GM12878 (cell line): ENCODE measurements at regions not wholly inside any gene's neighbourhood (a gene's known extent, or its start where the extent isn't known, plus 50 kb on each side); places are given as distances from the start of the nearest gene placed in this dataset.

Experiments used
- HCFC1 ChIP-seq: fragments of 150-350 bp; IDR thresholded peaks from 2 replicates; pipeline ENCODE4 v1.6.1; 2014; ENCODE audit warnings: low read length
- IKZF1 ChIP-seq: fragments of 450-650 bp; conservative IDR thresholded peaks from 2 replicates; pipeline ENCODE4 v1.6.1; 2017; ENCODE audit warnings: antibody characterized with exemption, mild to moderate bottlenecking
- KDM1A ChIP-seq: fragments of 200-600 bp; sonication (generic); IDR thresholded peaks from 2 replicates; pipeline ENCODE4 v1.6.1; 2016; ENCODE audit warnings: borderline replicate concordance
- NBN ChIP-seq: fragments of 450-650 bp; IDR thresholded peaks from 2 replicates; pipeline ENCODE4 v1.6.1; 2016
- PAX5 ChIP-seq: IDR thresholded peaks from 2 replicates; pipeline ENCODE4 v1.6.1; 2011; ENCODE audit warnings: low read depth, low read length, borderline replicate concordance
- POLR2AphosphoS2 ChIP-seq: IDR thresholded peaks from 2 replicates; pipeline ENCODE4 v1.6.1; 2011; ENCODE audit warnings: low read depth, mild to moderate bottlenecking, low read length, improper control_type of control experiment, moderate library complexity
- RFX5 ChIP-seq: IDR thresholded peaks from 2 replicates; pipeline ENCODE4 v1.6.1; 2011; ENCODE audit warnings: low read depth, low read length, improper control_type of control experiment
- SMAD5 ChIP-seq: IDR thresholded peaks from 2 replicates; pipeline ENCODE4 v1.6.1; 2016; ENCODE audit warnings: antibody characterized with exemption, low read depth
- SP1 ChIP-seq: IDR thresholded peaks from one replicate; pipeline ENCODE4 v1.6.1; 2011; ENCODE audit warnings: low read depth, low read length
- SREBF1 ChIP-seq: IDR thresholded peaks from 2 replicates; pipeline ENCODE4 v1.6.1; 2012; ENCODE audit warnings: mild to moderate bottlenecking, low read length
- SUPT20H ChIP-seq: IDR thresholded peaks from 2 replicates; pipeline ENCODE4 v1.6.1; 2011; ENCODE audit warnings: low read depth, mild to moderate bottlenecking, low read length, moderate library complexity, borderline replicate concordance; ENCODE audit not compliant: control insufficient read depth
- ZBTB11 ChIP-seq: fragments of 450-650 bp; formaldehyde crosslinking; IDR thresholded peaks from 2 replicates; pipeline ENCODE4 v1.5.0; 2022; ENCODE audit warnings: mild to moderate bottlenecking, missing genetic modification characterization
- ZNF24 ChIP-seq: fragments of 450-650 bp; IDR thresholded peaks from 2 replicates; pipeline ENCODE4 v1.6.1; 2017; ENCODE audit warnings: antibody characterized with exemption, mild to moderate bottlenecking
- ZNF384 ChIP-seq: IDR thresholded peaks from 2 replicates; pipeline ENCODE4 v1.6.1; 2012; ENCODE audit warnings: low read depth, mild to moderate bottlenecking, low read length, improper control_type of control experiment, borderline replicate concordance
- ZNF687 ChIP-seq: fragments of 450-650 bp; IDR thresholded peaks from 2 replicates; pipeline ENCODE4 v1.6.1; 2017; ENCODE audit warnings: mild to moderate bottlenecking, moderate library complexity

- TF ChIP-seq ZBTB11, result no peak
- no peak for TF ChIP-seq ZNF687
- no peak for TF ChIP-seq SREBF1
- no peak for TF ChIP-seq SP1
- TF ChIP-seq SMAD5, result no peak
- no peak for TF ChIP-seq HCFC1
- no peak for TF ChIP-seq RFX5
- no peak for TF ChIP-seq ZNF384
- TF ChIP-seq PAX5, result no peak
- no peak for TF ChIP-seq IKZF1
- no peak for TF ChIP-seq SUPT20H
- no peak for TF ChIP-seq POLR2AphosphoS2
- no peak for TF ChIP-seq NBN
- no peak for TF ChIP-seq ZNF24
- TF ChIP-seq KDM1A, result no peak
Observed at GRCh38 chr3:117989982-117990381, 1044.7 kb downstream of the IGSF11 start (continued).
